Keratinocyte (primary cell): ENCODE measurements at regions not wholly inside any gene's neighbourhood (a gene's known extent, or its start where the extent isn't known, plus 50 kb on each side); places are given as distances from the start of the nearest gene placed in this dataset.

Experiments
- DNase-seq: peaks from one replicate; pipeline ENCODE4 v3.0.0-alpha.2; 2011; ENCODE audit warnings: low read depth, missing footprints, low spot score
- FAIRE-seq: peaks from 2 replicates; lab custom pipeline; 2011; peaks lifted over from hg19 to GRCh38; lab: Jason Lieb, UNC
- H2AFZ ChIP-seq: 2 replicates; pipeline ENCODE4 v1.6.0; 2012; ENCODE audit warnings: low read length, control low read depth, inconsistent platforms; ENCODE audit not compliant: control insufficient read depth
- H3K27ac ChIP-seq: 2 replicates; pipeline ENCODE4 v1.5.1; 2011; ENCODE audit warnings: low read length; ENCODE audit not compliant: control insufficient read depth, insufficient read depth
- H3K27me3 ChIP-seq: 3 replicates; pipeline ENCODE4 v1.6.0; 2011; ENCODE audit warnings: low read length; ENCODE audit not compliant: control insufficient read depth, insufficient read depth; ENCODE audit errors: extremely low read depth
- H3K36me3 ChIP-seq, 2 experiments: 2 replicates in 1 of 2; 3 replicates in 1 of 2; pipeline ENCODE4 v1.5.1; 2011; ENCODE audit warnings: low read length in 2 of 2, mild to moderate bottlenecking in 1 of 2; ENCODE audit not compliant: control insufficient read depth in 2 of 2, insufficient read depth in 2 of 2; ENCODE audit errors: extremely low read depth in 1 of 2
- H3K4me1 ChIP-seq: 3 replicates; pipeline ENCODE4 v1.5.1; 2011; ENCODE audit warnings: low read length; ENCODE audit not compliant: control insufficient read depth, insufficient read depth; ENCODE audit errors: extremely low read depth
- H3K4me2 ChIP-seq: 3 replicates; pipeline ENCODE4 v1.6.0; 2011; ENCODE audit warnings: low read depth, low read length; ENCODE audit not compliant: control insufficient read depth, insufficient read depth; ENCODE audit errors: extremely low read depth
- H3K4me3 ChIP-seq, 3 experiments: fragments of 200-600 bp in 1 of 3; sonication (generic) in 1 of 3; 2 replicates in 2 of 3; 3 replicates in 1 of 3; pipeline ENCODE4 v1.5.1; 2011 to 2016; ENCODE audit warnings: low read length in 3 of 3, mild to moderate bottlenecking in 3 of 3, control low read depth in 2 of 3, inconsistent platforms in 1 of 3, low read depth in 1 of 3, mixed read lengths in 1 of 3, mixed run types in 1 of 3, moderate library complexity in 1 of 3; ENCODE audit not compliant: control insufficient read depth in 2 of 3, insufficient read depth in 2 of 3; ENCODE audit errors: extremely low read depth in 1 of 3
- H3K79me2 ChIP-seq: 2 replicates; pipeline ENCODE4 v1.6.0; 2012; ENCODE audit warnings: low read length; ENCODE audit not compliant: control insufficient read depth, insufficient read depth
- H3K9ac ChIP-seq: 3 replicates; pipeline ENCODE4 v1.6.0; 2011; ENCODE audit warnings: low read length; ENCODE audit not compliant: control insufficient read depth, insufficient read depth; ENCODE audit errors: extremely low read depth
- H3K9me1 ChIP-seq: 3 replicates; pipeline ENCODE4 v1.6.0; 2011; ENCODE audit warnings: low read length; ENCODE audit not compliant: control insufficient read depth, insufficient read depth; ENCODE audit errors: extremely low read depth
- H3K9me3 ChIP-seq: 2 replicates; pipeline ENCODE4 v1.5.1; 2012; ENCODE audit warnings: low read depth, low read length; ENCODE audit not compliant: control insufficient read depth
- H4K20me1 ChIP-seq: 3 replicates; pipeline ENCODE4 v1.6.0; 2011; ENCODE audit warnings: low read length; ENCODE audit not compliant: control insufficient read depth, insufficient read depth; ENCODE audit errors: extremely low read depth
- CTCF ChIP-seq, 3 experiments: IDR thresholded peaks in 1 of 3; conservative IDR thresholded peaks in 1 of 3; optimal IDR thresholded peaks in 1 of 3; 2 replicates in 2 of 3; 3 replicates in 1 of 3; pipeline versions ENCODE3 to v1.5.1; 2011; ENCODE audit warnings: low read length in 3 of 3, mild to moderate bottlenecking in 3 of 3, moderate library complexity in 2 of 3, control low read depth in 1 of 3, inconsistent platforms in 1 of 3; ENCODE audit not compliant: insufficient read depth in 2 of 3; ENCODE audit errors: extremely low read depth in 1 of 3
- EZH2 ChIP-seq: IDR thresholded peaks from one replicate; pipeline ENCODE4 v1.6.1; 2012; ENCODE audit warnings: inconsistent platforms, mild to moderate bottlenecking, low read length, moderate library complexity
- dilution Hi-C: fragments of 300-500 bp; cut with MboI; formaldehyde crosslinking; loops from one replicate; pipeline ENCODE4 v1.7.0; 2020; ENCODE audit warnings: low sequenced_read_pairs; ENCODE audit not compliant: extremely low pct_ligation_motif_present

- dilution Hi-C loops: no loop called here
- Histone ChIP-seq H3K4me3 (no peak overlapping the region), H3K9ac (no peak overlapping the region), H4K20me1 (no peaks in the 10 kb centered on the region), H2AFZ (no peak overlapping the region), H3K79me2 (no peaks in the 10 kb centered on the region), H3K4me1 (no peaks in the 10 kb centered on the region), H3K27ac (no peak overlapping the region), H3K4me2 (no peak overlapping the region), H3K9me3 (no peaks in the 10 kb centered on the region), H3K36me3 (no peaks in the 10 kb centered on the region), H3K27me3 (no peaks in the 10 kb centered on the region), H3K9me1 (no peaks in the 10 kb centered on the region)
- no peak for FAIRE-seq
- TF ChIP-seq EZH2: no peak
- TF ChIP-seq CTCF (optimal IDR thresholded peaks at IDR 0.05 in 1 of 3, IDR thresholded peaks at IDR 0.05 in 1 of 3, conservative IDR thresholded peaks at IDR 0.05 in 1 of 3; ENCODE audit: extremely low read depth in 1 of 3, insufficient read depth in 2 of 3, low read length in 3 of 3): no peak
- no peak for DNase-seq
Observed at GRCh38 chr17:6297960-6298359, 137.0 kb downstream of the AIPL1 start.

- no peaks in the 10 kb centered on the region for H3K79me2 ChIP-seq
- DNase-seq: no peak
- H3K36me3 ChIP-seq: no peaks in the 10 kb centered on the region
- H3K27ac ChIP-seq: no peak overlapping the region
- H3K4me3 ChIP-seq: no peak overlapping the region
- no peaks in the 10 kb centered on the region for H3K4me1 ChIP-seq
- H4K20me1 ChIP-seq: no peaks in the 10 kb centered on the region
- H3K27me3 ChIP-seq: no peaks in the 10 kb centered on the region
- no peak overlapping the region for H2AFZ ChIP-seq
- dilution Hi-C loops: no loop called here
- TF ChIP-seq CTCF (optimal IDR thresholded peaks at IDR 0.05 in 1 of 3, IDR thresholded peaks at IDR 0.05 in 1 of 3, conservative IDR thresholded peaks at IDR 0.05 in 1 of 3; ENCODE audit: extremely low read depth in 1 of 3, insufficient read depth in 2 of 3, low read length in 3 of 3): no peak
- TF ChIP-seq EZH2: no peak
- no peak for FAIRE-seq
- H3K9ac ChIP-seq: no peak overlapping the region
- H3K9me3 ChIP-seq: no peaks in the 10 kb centered on the region
- H3K4me2 ChIP-seq: no peak overlapping the region
- no peaks in the 10 kb centered on the region for H3K9me1 ChIP-seq
Observed at GRCh38 chr17:6297119-6297518, 137.8 kb downstream of the AIPL1 start.
